ENCODE measurements at regions not wholly inside any gene's neighbourhood (a gene's known extent, or its start where the extent isn't known, plus 50 kb on each side); places are given as distances from the start of the nearest gene placed in this dataset.

DNA sequence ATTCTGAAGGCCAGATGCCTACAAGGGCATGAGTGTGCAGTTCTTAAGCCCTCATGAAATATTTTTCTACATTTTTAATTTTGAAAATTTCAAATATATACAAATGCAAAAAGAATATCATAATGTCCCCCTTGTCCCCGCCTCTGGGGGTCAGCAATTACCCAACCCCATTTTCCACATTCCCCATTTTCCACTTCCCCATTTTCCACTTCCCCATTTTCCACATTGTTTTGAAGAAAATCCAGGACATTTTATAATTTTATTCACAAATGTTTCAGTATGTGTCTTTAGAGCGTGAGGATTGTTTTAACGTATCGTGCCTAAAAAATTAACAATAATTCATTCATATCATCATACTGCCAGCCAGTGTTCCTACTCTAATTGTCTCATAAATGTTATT lies 403.6 kb upstream of the RAB6C start:
- H3K27me3 ChIP-seq (ENCODE audit: control insufficient read depth in 4 of 4, insufficient read depth in 4 of 4, low read length in 3 of 4) = peaks cover 0 to 2% (median 0%) of the 10 kb centered on the region in 4 donors
- H3K36me3 ChIP-seq (ENCODE audit: control insufficient read depth in 4 of 4, insufficient read depth in 3 of 4, low read depth in 1 of 4, low read length in 3 of 4) = no peaks in the 10 kb centered on the region
- no peak overlapping the region for H3K27ac ChIP-seq (ENCODE audit: low read depth in 1 of 2, low read length in 2 of 2)
- H3K4me1 ChIP-seq (ENCODE audit: control insufficient read depth in 4 of 4, insufficient read depth in 4 of 4, low read length in 3 of 4) = no peaks in the 10 kb centered on the region
- WGBS = 81% methylated on average over 4 of the region's 4 CpGs
- no peak for DNase-seq (ENCODE audit: low spot score)
- H3K9ac ChIP-seq (ENCODE audit: low read depth in 1 of 2, low read length in 2 of 2) = no peak overlapping the region
- H3K9me3 ChIP-seq (ENCODE audit: control insufficient read depth in 4 of 4, low read length in 3 of 4) = peaks cover 0 to 5% (median 0%) of the 10 kb centered on the region in 4 donors
- no peak overlapping the region for H3K4me3 ChIP-seq (ENCODE audit: low read depth in 1 of 3, low read length in 3 of 3)
- TF ChIP-seq, protein P1, sequence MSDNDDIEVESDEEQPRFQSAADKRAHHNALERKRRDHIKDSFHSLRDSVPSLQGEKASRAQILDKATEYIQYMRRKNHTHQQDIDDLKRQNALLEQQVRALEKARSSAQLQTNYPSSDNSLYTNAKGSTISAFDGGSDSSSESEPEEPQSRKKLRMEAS (IDR thresholded peaks at IDR 0.05) = no peak
- TF ChIP-seq FOXA1 (IDR thresholded peaks at IDR 0.05) = no peak
- no peak for TF ChIP-seq JUND (IDR thresholded peaks at IDR 0.05)
- TF ChIP-seq, protein P2, sequence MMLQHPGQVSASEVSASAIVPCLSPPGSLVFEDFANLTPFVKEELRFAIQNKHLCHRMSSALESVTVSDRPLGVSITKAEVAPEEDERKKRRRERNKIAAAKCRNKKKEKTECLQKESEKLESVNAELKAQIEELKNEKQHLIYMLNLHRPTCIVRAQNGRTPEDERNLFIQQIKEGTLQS (IDR thresholded peaks at IDR 0.05) = no peak
- no peak for TF ChIP-seq GABPA (IDR thresholded peaks at IDR 0.05 in 1 of 2, conservative IDR thresholded peaks at IDR 0.05 in 1 of 2)
- no peak for TF ChIP-seq SP1 (IDR thresholded peaks at IDR 0.05)
- TF ChIP-seq RAD21 (IDR thresholded peaks at IDR 0.05) = no peak

DNA sequence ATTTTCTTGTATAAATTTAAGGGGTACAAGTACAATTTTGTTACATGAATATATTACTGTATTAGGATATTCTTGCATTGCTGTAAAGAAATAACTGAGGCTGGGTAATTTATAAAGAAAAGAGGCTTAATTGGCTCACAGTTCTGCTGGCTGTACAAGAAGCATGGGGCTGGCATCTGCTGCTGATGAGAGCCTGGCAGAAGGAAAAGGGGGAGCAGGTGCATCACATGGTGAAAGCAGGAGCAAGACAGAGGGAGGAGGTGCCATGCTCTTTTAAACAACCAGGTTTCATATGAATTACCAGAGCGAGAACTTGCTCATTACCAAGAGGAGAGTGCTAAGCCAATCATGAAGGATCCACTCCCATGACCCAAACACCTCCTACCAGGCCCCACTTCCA lies 399.5 kb upstream of the RAB6C start:
- peaks cover 0 to 5% (median 0%) of the 10 kb centered on the region in 4 donors for H3K9me3 ChIP-seq (ENCODE audit: control insufficient read depth in 4 of 4, low read length in 3 of 4)
- H3K36me3 ChIP-seq (ENCODE audit: control insufficient read depth in 4 of 4, insufficient read depth in 3 of 4, low read depth in 1 of 4, low read length in 3 of 4) = no peaks in the 10 kb centered on the region
- no peak overlapping the region for H3K4me3 ChIP-seq (ENCODE audit: low read depth in 1 of 3, low read length in 3 of 3)
- no peak overlapping the region for H3K9ac ChIP-seq (ENCODE audit: low read depth in 1 of 2, low read length in 2 of 2)
- no peaks in the 10 kb centered on the region for H3K4me1 ChIP-seq (ENCODE audit: control insufficient read depth in 4 of 4, insufficient read depth in 4 of 4, low read length in 3 of 4)
- no peak for TF ChIP-seq CTCF (IDR thresholded peaks at IDR 0.05; ENCODE audit: low read depth, low read length, missing input control)
- no peak for TF ChIP-seq SP1 (IDR thresholded peaks at IDR 0.05)
- 76% methylated on average over 1 of the region's 1 CpG for WGBS
- no peak for DNase-seq (ENCODE audit: low spot score)
- no peak overlapping the region for H3K27ac ChIP-seq (ENCODE audit: low read depth in 1 of 2, low read length in 2 of 2)
- peaks cover 0 to 2% (median 0%) of the 10 kb centered on the region in 4 donors for H3K27me3 ChIP-seq (ENCODE audit: control insufficient read depth in 4 of 4, insufficient read depth in 4 of 4, low read length in 3 of 4)

DNA sequence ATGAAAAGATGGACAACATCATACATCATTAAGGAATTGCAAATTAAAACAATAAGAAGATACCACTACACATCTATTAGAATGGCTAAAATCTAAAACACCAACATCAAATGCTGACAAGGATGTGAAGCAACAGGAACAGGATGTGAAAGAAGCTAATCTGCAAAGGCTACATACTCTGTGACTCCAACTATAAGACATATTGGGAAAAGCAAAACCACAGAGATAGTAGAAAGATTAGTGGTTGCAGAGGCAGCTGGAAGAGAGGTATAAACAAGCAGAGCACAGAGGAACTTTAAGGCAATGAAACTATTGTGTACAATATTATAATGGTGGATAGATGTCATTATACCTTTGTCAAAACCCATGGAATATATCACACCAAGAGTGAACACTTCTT lies 393.7 kb upstream of the RAB6C start:
- Histone ChIP-seq H3K9ac (ENCODE audit: low read depth in 1 of 2, low read length in 2 of 2) (no peak overlapping the region), H3K36me3 (ENCODE audit: control insufficient read depth in 4 of 4, insufficient read depth in 3 of 4, low read depth in 1 of 4, low read length in 3 of 4) (no peaks in the 10 kb centered on the region), H3K4me3 (ENCODE audit: low read depth in 1 of 3, low read length in 3 of 3) (no peak overlapping the region), H3K9me3 (ENCODE audit: control insufficient read depth in 4 of 4, low read length in 3 of 4) (peaks cover 0 to 2% (median under 1%) of the 10 kb centered on the region in 4 donors), H3K27ac (ENCODE audit: low read depth in 1 of 2, low read length in 2 of 2) (no peak overlapping the region), H3K27me3 (ENCODE audit: control insufficient read depth in 4 of 4, insufficient read depth in 4 of 4, low read length in 3 of 4) (no peaks in the 10 kb centered on the region), H3K4me1 (ENCODE audit: control insufficient read depth in 4 of 4, insufficient read depth in 4 of 4, low read length in 3 of 4) (no peaks in the 10 kb centered on the region)
- TF ChIP-seq HNF4G (IDR thresholded peaks at IDR 0.05) (no peak), FOXA2 (IDR thresholded peaks at IDR 0.05) (no peak), YY1 (IDR thresholded peaks at IDR 0.05) (no peak), JUND (IDR thresholded peaks at IDR 0.05) (no peak), RXRA (IDR thresholded peaks at IDR 0.05) (no peak)
- no peak for DNase-seq (ENCODE audit: low spot score)

DNA sequence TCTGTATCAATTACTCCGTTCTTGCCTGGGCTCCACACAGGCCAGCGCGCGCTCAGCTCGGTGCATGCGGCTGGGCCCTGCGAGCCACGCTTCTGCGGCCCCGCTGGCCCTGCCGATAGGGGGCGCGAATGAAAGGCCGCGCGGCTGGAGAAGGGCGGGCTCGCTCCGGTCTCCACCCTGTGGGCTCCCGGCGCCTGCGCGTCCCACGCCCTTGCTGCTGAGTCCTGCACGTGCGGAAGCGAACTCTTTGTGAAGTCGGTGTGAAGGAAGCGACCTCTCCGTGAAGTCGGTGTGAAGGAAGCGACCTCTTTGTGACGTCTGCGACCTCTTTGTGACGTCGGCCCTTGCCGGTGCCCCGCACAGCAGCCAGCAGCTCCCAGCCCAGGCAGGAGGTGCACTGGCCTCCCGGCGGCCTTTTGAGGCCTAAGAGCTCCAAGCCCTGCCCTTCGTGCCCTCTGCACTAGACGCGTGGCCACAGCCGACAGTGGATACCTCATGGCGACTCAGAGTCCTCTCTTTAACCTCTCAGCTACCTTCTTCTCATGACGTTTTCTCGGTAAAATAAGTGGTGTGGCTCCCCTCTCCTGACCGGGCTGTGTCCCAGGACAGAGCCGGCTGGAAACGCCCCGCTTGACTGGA lies 391.9 kb upstream of the RAB6C start:
- Histone ChIP-seq H3K27ac (ENCODE audit: low read depth in 1 of 2, low read length in 2 of 2) (no peak overlapping the region), H3K4me1 (ENCODE audit: control insufficient read depth in 4 of 4, insufficient read depth in 4 of 4, low read length in 3 of 4) (no peaks in the 10 kb centered on the region), H3K36me3 (ENCODE audit: control insufficient read depth in 4 of 4, insufficient read depth in 3 of 4, low read depth in 1 of 4, low read length in 3 of 4) (no peaks in the 10 kb centered on the region), H3K27me3 (ENCODE audit: control insufficient read depth in 4 of 4, insufficient read depth in 4 of 4, low read length in 3 of 4) (no peaks in the 10 kb centered on the region), H3K9me3 (ENCODE audit: control insufficient read depth in 4 of 4, low read length in 3 of 4) (peaks cover 0 to 2% (median 0%) of the 10 kb centered on the region in 4 donors), H3K4me3 (ENCODE audit: low read depth in 1 of 3, low read length in 3 of 3) (no peak overlapping the region), H3K9ac (ENCODE audit: low read depth in 1 of 2, low read length in 2 of 2) (no peak overlapping the region)
- 42% methylated on average over 51 of the region's 51 CpGs for WGBS
- DNase-seq (ENCODE audit: low spot score) = no peak
- TF ChIP-seq, protein P3, sequence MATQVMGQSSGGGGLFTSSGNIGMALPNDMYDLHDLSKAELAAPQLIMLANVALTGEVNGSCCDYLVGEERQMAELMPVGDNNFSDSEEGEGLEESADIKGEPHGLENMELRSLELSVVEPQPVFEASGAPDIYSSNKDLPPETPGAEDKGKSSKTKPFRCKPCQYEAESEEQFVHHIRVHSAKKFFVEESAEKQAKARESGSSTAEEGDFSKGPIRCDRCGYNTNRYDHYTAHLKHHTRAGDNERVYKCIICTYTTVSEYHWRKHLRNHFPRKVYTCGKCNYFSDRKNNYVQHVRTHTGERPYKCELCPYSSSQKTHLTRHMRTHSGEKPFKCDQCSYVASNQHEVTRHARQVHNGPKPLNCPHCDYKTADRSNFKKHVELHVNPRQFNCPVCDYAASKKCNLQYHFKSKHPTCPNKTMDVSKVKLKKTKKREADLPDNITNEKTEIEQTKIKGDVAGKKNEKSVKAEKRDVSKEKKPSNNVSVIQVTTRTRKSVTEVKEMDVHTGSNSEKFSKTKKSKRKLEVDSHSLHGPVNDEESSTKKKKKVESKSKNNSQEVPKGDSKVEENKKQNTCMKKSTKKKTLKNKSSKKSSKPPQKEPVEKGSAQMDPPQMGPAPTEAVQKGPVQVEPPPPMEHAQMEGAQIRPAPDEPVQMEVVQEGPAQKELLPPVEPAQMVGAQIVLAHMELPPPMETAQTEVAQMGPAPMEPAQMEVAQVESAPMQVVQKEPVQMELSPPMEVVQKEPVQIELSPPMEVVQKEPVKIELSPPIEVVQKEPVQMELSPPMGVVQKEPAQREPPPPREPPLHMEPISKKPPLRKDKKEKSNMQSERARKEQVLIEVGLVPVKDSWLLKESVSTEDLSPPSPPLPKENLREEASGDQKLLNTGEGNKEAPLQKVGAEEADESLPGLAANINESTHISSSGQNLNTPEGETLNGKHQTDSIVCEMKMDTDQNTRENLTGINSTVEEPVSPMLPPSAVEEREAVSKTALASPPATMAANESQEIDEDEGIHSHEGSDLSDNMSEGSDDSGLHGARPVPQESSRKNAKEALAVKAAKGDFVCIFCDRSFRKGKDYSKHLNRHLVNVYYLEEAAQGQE (IDR thresholded peaks at IDR 0.05) = no peak
- TF ChIP-seq, protein P1 (IDR thresholded peaks at IDR 0.05) = no peak
- TF ChIP-seq HNF4G (IDR thresholded peaks at IDR 0.05) (no peak), CTCF (IDR thresholded peaks at IDR 0.05; ENCODE audit: low read depth, low read length, missing input control) (no peak)

All from liver (tissue), 8 donors.